LHCN-M2 (cell line): ENCODE measurements at regions not wholly inside any gene's neighbourhood (a gene's known extent, or its start where the extent isn't known, plus 50 kb on each side); places are given as distances from the start of the nearest gene placed in this dataset.

Source experiments
- DNase-seq: peaks from one replicate; pipeline ENCODE4 v3.0.0-alpha.2; 2012; ENCODE audit warnings: low read depth

- no peak for DNase-seq
Measured at GRCh38 chr3:72308641-72309040, 523.7 kb upstream of the PROK2 start.

DNA sequence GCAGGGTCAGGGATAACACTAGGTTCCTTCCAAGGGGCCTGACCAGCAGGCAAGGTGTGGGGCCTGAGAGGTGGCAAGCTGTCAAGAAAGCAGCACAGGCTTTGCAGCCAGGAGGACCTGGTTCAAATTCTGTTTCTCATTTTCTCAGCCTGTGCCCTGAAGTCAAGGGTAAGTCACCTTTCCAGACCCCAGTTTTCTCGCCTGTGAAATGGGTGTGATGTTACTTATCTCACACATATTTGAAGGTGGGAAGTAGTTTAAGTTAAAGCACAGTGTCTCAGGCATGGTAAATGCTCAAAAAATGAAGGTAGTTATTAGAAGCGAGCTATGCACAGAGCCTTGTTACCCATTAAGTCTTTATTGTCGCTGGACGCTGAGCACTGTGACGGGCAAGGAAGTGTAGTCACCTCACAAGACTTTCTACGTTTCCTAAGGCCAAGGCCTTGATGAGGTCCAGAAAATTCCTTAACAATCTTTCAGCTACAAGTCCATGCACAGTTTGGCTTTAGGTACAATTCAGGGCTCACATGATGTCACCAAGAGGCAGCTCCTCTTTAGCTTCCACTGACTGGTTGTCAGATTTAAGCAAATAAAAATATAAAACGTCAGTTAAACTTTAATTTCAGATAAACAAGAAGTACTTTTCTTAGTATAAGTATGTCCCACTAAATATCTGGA is 522.6 kb upstream of the PROK2 start:
- DNase-seq, result no peak

DNA sequence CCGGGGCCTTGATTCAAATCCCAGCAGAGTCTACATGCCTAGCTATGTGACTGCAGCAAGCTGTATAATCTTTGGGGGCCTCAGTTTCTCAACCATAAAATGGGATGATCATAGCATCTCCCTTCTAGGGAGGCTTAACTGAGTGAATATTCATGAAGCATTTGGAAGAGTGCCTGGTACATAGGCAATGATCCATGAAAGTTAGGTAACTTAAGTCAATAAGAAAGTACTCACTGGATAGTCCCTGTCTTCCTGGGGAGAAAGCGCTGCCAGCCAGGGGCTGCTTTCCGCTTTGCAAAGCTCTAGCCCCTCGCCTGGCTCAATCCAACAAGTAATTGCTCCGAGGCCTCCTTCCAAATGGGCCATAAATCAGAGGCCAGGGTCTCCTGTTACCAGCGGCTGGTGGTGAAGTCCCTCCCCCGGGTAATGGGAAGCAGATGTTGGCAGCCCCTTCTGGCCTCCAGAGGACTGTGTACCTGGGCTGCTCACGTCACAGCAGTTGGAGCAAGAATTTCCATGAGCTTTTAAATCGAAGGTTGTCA is 521.9 kb upstream of the PROK2 start:
- DNase-seq, result no peak

GRCh38 chr3:72303926-72304325 is 519.0 kb upstream of the PROK2 start:
- peak; percentile 3 for DNase-seq

- DNase-seq, result no peak
Measured at GRCh38 chr3:72301779-72302178, 516.8 kb upstream of the PROK2 start.

DNA sequence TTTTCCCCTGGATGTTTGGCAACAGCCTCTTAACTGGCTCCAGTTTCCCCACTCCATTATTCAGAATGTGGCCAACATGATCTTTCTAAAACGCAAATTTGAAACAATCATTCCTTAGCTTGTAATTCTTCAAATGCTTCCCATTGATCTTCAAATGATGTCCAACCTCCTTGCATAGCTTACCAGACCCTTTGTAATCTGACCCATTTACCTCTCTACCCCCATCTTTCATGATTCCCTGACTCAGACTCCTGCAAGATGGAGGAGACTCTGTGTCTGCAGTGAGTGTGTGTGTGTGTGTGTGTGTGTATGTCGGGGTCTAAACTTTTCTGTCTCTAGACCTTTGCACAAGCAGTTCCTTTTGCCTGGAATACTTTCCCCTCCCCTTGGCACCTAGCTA is 515.7 kb upstream of the PROK2 start:
- no peak for DNase-seq

GRCh38 chr3:72299823-72300222 is 514.9 kb upstream of the PROK2 start:
- DNase-seq, result no peak

- no peak for DNase-seq
Measured at GRCh38 chr3:72299321-72299802, 514.4 kb upstream of the PROK2 start.

GRCh38 chr3:72298201-72299152 is 513.5 kb upstream of the PROK2 start:
- DNase-seq, result no peak

DNA sequence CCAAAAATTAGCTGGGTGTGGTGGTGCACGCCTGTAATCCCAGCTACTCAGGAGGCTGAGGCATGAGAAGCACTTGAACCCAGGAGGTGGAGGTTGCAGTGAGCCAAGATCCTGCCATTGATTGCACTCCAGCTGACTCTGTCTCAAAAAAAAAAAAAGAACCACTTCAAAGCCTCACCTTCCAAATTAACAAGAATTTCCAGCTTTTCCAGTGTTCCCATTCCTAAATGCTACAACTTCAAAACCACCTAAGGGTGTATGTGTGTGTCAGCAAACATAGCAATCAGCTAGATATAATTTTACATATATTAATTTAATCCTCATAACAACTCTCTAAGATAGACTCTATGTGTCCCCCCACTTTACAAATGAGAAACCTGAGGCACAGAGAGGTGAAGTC is 512.5 kb upstream of the PROK2 start:
- no peak for DNase-seq

DNA sequence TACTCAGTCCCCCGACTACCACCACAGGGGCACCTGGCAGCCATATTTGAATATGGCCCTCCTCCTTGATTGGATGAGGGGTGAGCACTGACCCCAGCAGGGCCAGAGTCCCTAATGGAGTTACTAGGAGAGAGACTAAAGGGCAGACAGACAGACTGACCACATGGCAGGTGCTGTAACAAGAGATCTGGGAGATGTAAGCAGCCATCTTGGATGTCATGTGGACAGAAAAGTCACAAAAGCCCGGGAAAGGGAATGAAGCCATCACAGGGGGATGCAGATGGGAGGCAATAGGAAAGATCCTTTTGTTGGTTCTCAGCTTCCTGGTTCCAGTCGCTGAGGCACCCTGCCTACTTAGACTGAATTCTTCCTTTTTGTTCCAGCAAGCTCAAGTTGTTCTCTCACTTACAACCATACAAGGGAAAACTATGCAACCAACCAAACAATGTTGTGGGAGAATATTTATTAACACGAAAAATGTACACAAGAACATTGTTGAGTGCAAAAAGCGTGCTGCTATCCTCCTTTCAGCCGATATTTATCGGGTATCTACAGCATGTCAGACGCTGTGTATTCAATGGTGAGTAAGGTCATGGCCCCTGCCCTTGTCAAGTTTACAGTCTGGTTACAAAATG is 511.6 kb upstream of the PROK2 start:
- DNase-seq, result no peak

DNA sequence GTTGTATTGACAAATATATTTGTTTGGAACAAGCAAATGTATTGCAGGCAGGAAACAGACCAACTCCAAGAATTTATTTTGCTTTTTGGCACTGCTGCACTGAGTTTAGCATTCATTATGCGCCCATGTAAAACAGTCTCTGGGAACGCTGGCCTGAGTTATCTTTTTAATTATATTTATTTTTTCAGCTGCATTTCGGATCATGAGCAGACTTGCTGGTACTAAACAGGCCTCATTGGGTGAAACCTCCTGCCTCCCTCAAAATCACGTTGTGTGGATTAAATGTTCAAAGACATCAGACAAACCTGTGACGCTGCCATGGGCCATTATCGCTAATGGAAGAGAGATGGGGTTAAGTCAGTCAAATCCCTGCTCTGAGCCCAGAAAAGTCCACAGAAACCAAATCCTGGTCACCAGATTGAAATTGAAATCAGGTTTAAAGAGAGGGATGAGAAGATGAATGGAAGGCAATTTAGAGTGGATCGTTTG is 511.1 kb upstream of the PROK2 start:
- DNase-seq, result no peak

DNA sequence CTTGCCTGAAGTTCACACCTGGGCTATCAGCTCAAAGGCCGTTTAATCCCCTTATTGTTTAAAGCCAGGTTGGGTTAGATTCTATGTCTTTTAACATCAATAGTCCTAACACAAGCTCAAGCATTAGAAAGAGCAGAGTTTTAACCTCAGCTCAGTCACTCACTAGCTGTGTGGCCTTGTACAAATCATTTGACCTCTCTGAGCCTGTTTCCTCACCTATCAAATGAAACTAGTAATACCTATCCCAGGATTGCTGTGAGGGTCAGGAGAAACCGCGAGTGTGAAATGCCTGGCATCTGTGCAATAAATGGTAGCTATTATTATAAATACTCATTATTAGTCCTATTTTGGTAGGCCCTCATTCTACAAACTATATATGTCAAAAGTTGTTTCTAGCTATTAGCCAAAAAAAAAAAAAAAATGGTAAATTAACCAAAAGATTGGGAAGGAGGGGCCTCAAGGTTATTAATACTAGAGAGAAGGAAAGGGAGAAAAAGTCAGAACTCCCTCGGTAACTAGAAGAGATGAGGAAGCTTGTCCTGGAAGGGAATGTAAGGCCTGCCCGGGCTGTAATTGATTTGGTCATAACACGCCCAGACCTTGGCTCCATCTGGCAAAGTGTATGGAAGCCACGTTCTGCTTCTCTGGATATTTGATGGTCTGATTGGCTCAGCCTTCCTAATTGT is 510.5 kb upstream of the PROK2 start:
- DNase-seq, result no peak

DNA sequence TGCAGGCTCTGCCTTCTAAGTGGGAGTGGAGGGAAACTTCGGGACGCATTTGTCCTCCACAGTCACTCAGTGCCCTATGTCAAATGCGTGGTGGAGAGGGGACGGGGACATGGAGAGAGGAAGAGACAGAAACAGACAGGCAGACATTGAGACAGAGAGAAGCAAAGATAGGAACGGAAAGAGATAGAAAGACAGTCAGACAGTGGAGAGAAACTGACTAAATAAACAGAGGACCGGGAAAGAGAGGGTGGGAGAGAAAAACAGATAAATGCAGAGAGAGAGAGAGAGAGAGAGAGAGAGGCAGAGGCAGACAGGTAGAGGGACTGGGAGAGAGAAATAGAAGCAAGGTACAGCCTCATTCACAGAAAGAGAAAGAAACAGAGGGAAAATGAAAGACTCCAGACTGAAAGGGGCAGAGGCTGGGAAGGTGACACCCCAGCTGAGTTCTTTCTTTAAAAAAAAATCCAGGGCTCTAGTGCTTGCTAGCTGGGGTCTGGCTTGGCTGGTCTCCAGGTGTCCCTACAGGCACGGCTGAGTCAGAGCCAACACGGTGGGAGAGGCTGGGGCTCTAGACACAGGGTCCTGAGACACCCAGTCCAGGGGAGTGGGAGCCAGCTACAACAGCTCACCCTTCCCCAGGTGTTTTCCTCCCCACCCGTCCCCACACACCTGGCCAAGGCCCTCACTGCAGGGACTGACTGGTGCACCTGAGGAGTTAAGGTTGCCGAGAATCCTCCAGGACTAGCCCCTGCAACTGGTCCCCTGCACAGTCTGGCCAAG is 506.1 kb upstream of the PROK2 start:
- DNase-seq, result no peak

GRCh38 chr3:72289692-72290071 is 504.7 kb upstream of the PROK2 start:
- no peak for DNase-seq

DNA sequence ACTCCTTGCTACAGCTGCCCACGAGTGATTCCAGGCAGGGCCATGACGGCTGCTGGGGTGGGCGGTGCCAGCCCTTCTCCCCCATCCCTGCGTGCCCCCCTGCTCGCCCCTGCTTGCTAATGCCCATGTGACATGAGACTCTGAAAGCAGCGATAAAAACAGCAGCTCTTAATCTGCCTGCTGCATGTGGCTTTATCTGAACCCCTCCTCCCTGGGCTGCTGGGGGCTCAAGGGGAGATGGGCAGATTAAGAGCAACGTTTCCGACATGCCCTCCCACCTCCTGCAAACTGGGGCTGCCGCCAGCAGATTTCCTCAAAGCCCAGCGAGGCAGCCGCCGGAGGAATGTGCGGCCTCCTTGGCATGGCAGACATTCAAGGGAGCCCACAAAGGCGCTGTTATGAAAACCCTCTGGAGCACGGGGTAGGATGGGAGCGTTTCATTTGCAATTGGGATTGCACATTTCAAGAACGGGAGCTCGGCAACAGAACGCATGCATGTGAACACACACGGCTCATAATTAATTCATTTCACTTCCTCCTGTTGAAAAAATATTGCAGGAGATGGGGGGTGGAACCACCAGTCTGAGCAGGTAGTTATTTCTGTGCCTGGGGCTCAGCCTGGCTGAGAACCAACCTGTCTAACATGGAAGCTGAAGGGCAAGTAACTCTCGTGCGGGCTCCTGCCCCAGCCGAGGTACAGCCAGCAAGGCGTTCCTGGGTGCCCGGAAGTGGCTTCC is 504.2 kb upstream of the PROK2 start:
- DNase-seq, result peak; percentile 58

DNA sequence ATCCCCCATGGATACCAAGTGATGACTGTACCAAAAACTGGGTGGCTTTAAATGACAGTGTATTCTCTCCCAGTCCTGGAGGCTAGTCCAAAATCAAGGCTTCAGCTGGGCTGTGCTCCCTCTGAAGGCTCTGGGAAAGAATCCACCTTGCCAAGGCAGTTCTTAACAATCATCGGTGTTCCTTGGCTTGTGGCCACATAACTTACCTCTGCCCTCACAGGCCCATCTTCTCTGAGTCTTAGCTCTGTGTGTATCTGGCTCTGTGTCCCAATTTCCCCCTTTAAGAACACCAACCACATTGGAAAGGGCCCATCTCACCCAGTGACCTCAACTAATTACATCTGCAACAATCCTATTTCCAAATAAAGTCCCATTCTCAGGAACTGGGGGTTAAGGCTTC is 503.0 kb upstream of the PROK2 start:
- no peak for DNase-seq

DNA sequence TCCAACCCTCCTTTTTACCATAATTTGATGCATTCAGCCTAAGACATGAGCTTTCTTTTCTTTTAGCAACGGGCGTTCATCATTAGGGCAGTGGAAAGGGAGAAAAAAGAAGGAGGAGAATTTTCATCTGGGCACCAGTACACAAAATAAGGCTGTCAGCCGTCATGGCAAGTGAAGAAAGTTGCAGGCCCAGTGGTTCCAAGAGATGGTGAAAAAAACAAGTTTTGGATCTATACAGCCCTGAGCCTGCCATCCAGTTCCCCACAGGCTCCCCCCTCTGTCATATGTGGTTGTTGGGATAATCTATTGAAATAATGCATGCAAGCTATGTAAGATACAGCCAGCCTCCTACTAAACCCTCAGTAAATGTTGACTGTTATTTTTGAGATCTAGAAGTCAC is 500.6 kb upstream of the PROK2 start:
- no peak for DNase-seq

DNA sequence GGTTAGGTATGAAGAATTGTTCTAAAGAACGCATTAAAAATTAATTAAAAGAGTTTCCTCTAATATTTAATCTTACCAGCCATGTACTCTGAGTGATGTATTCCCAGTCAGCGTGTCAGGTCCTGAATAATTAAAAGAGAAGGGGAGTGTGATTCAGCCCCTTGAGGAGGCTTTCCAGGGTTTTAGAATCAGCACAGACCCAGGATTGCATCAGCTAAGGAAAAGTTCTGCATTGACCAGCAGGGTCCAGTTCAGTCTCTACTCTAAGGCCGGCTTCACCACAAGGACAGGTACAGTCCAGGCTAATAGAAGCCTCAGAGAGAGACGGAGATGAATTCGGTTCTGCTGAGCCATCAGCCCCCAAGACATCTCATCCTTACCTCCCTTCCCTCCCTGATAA is 499.5 kb upstream of the PROK2 start:
- DNase-seq, result no peak

- DNase-seq, result no peak
Measured at GRCh38 chr3:72282918-72283317, 498.0 kb upstream of the PROK2 start.
